HG02970 (cell line): ENCODE measurements at regions not wholly inside any gene's neighbourhood (a gene's known extent, or its start where the extent isn't known, plus 50 kb on each side); places are given as distances from the start of the nearest gene placed in this dataset.
"Not testable (repeated sequence)": the region's sequence is repeated elsewhere in the genome, so short reads cannot be mapped to it uniquely, and the experiment has no call there.

ENCODE experiments used
- ATAC-seq: cut with Tn5 transposase; IDR thresholded peaks from one replicate; pipeline ENCODE4 v1.9.1; 2021; ENCODE audit warnings: mild to moderate bottlenecking, moderate library complexity, moderate number of reproducible peaks; ENCODE audit not compliant: unreplicated experiment, low FRiP score

DNA sequence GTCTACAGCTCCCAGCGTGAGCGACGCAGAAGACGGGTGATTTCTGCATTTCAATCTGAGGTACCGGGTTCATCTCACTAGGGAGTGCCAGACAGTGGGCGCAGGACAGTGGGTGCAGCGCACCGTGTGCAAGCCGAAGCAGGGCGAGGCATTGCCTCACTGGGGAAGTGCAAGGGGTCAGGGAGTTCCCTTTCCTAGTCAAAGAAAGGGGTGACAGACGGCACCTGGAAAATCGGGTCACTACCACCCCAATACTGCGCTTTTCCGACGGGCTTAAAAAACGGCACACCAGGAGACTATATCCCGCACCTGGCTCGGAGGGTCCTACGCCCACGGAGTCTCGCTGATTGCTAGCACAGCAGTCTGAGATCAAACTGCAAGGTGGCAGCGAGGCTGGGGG is 95.6 kb downstream of the GPX5 start:
- ATAC-seq = not testable (repeated sequence)

DNA sequence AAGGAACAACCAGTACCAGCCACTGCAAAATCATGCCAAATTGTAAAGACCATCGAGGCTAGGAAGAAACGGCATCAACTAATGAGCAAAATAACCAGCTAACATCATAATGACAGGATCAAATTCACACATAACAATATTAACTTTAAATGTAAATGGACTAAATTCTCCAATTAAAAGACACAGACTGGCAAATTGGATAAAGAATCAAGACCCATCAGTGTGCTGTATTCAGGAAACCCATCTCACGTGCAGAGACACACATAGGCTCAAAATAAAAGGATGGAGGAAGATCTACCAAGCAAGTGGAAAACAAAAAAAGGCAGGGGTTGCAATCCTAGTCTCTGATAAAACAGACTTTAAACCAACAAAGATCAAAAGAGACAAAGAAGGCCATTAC is 97.6 kb downstream of the GPX5 start:
- ATAC-seq = not testable (repeated sequence)

DNA sequence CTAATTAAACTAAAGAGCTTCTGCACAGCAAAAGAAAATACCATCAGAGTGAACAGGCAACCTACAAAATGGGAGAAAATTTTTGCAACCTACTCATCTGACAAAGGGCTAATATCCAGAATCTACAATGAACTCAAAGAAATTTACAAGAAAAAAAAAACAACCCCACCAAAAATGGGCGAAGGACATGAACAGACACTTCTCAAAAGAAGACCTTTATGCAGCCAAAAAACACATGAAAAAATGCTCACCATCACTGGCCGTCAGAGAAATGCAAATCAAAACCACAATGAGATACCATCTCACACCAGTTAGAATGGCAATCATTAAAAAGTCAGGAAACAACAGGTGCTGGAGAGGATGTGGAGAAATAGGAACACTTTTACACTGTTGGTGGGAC is 100.7 kb downstream of the GPX5 start:
- ATAC-seq = not testable (repeated sequence)

DNA sequence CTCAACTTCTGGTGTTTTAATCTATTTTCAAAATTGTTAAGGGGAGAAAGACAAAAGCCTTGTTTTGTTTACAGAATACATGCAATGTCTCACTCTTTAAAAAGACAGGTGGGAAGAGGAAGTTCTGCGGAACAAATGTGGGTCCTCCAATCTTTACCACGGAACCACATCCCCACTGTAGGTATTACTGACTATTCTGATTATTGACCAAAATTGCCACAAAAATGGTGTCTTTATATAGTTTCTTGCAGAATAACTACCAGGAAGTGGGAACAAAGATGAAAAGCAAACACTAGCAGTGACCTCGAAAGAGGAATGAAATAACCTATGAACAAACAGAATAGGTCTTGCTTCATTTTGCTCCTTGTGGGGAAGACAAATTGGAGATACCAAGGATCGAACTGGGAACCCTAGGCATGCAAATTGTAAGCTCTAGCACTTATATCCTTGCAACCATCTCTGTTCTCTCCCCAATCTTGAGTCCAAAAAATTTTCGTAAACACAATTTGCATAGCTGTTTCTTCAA is 106.7 kb downstream of the GPX5 start:
- ATAC-seq = no peak

DNA sequence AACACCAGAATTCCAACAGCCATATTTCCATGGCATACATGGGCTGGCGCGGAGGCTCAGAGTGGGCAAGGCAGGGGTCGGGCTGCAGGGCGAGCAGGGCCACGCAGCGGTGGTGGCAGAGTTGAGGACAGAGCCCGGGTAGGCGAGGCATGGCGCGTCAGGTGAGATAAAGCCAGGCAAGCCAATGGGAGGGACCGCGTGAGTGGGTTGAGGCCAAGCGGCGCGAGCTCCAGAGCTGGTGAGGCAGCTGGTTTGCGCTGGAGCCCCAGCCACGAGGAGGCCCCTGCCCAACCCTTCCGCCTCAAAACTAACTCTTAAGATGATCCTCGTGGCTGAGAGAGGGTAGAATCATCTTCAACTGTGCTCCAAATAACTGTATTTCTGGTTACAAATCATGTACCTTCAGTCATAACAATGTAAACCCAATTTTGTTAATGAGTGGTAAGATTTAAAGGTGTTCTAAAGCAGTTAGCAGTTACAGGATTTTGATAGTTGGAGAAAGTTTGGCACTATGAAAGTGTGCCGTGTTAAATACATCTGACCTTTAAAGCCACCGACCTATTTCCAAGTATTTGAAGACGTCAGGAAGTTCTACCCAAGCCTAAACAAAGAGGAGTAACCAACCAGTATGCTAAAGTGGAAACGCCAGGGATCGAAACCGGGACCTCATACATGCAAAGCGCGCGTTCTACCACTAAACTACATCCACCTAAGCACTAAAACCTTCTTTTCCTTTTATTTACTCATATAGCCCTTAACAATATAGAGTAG is 107.9 kb downstream of the GPX5 start:
- no peak for ATAC-seq

DNA sequence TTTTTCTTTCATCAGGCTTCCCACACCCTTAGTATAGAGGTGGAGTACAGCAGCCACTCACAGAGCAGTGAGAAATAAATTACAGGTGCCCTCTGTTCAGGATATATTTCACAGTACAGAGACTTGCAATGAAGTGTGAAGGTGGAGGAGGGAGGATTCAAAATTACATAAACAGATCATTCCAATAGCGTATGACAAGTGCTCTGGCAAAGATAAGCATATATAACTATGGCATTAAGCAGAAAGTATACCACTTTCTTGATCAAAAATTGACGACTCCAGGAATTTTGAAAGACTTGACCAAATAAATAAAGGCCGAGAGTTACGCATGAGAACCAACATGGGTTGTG is 108.7 kb downstream of the GPX5 start:
- ATAC-seq = no peak

DNA sequence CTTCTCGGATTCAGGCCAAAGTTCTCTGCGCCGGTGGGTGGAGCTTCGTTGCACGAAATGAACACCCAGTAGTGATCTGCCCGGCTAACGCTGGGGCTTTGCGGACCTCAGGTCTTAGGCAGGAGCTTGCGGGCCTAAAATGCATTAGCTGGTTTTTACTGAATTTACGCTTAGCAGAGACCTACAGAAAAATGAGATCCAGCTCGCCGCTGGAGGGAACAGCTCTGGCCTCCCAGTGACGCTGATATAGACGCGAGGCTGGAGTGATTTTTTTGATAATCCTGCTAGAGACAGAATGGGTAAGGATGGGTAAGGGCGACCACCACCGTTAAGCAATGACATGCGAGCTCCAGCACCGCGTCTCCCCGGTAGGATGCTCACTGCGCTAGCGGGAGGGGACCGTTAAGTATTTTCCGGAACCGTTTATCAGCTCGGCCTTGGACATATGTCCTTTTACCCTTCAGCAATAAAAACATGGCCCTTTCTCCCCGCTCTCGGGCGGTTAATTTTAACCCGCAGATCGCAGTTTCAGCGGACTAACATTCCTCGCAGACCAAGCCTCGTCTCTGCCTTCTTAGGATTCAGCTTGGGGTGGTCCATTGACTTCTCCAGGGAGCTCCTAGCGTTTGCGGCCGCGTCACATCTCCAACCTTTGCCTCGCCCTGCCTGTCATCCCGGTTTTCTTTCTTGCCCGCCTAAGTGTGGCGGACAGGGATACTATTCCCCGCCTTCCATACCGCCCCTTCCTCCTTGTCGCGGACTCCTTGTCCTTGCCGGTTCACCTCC is 109.3 kb downstream of the GPX5 start:
- no peak for ATAC-seq

DNA sequence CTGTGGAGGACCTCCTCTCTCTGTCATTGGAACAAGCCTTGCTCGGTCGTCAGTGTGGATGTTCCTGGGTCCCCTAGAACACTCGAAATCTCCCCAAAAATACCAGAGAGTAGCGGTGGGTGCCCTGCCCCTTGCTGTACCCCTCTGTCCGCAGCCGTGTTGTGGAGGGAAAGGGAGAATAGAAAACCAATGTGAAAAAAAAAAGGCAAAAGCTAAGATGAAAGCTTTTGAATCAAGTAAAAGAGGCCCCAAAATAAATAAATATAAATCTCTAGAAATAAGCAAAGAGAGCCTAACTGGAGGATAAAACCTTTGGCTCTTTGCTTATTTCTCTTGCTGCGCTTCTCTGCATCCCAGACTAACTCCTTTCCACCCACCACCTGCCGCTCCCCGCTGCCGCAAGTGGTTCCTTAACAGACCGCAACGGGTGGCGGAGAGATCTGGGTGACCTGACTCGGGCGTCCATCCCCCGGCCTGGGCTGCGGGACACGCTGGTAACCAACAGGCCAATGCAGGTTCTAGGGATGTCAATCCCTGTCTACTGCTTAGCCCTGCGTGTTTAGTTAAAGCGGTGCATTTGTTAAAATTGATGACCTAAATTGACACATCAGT is 110.0 kb downstream of the GPX5 start:
- ATAC-seq = no peak

DNA sequence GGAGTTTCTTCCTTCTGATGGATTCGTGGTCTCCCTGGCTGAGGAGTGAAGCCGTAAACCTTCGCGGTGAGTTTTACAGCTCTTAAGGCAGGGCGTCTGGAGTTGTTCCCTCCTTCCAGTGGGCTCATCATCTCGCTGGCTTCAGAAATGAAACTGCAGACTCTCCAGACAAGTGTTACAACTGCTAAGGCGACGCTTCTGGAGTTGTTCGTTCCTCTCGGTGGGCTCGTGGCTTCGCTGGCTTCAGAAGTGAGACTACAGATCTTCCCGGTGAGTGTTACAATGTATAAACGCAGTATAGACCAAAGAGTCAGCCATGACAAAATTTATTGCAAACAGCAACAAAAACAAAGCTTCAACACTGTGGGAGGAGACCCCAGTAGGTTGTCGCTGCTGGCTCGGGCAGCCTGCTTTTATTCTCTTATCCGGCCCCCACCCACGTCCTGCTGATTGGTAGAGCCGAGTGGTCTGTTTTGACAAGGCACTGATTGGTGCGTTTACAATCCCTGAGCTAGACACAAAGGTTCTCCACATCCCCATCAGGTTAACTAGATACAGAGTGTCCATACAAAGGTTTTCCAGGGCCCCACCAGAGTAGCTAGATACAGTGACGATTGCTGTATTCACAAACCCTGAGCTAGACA is 113.2 kb downstream of the GPX5 start:
- ATAC-seq = no peak

DNA sequence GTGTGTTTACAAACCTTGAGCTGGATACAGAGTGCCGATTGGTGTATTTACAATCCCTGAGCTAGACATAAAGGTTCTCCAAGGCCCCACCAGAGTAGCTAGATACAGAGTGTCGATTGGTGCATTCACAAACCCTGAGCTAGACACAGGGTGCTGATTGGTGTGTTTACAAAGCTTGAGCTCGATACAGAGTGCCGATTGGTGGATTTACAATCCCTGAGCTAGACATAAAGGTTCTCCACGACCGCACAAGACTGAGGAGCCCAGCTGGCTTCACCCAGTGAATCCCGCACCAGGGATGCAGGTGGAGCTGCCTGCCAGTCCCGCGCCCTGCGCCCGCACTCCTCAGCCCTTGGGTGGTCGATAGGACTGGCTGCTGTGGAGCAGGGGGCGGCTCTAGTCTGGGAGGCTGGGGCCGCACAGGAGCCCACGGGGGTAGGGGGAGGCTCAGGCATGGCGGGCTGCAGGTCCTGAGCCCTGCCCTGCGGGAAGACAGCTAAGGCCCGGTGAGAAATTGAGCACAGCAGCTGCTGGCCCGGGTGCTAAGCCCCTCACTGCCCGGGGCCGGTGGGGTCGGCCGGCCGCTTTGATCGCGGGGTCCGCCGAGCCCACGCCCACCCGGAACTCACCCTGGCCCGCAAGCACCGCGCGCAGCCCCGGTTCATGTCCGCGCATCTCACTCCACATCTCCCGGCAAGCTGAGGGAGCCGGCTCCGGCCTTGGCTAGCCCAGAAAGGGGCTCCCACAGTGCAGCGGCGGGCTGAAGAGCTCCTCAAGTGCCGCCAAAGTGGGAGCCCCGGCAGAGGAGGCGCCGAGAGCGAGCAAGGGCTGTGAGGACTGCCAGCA is 114.0 kb downstream of the GPX5 start:
- not testable (repeated sequence) for ATAC-seq

DNA sequence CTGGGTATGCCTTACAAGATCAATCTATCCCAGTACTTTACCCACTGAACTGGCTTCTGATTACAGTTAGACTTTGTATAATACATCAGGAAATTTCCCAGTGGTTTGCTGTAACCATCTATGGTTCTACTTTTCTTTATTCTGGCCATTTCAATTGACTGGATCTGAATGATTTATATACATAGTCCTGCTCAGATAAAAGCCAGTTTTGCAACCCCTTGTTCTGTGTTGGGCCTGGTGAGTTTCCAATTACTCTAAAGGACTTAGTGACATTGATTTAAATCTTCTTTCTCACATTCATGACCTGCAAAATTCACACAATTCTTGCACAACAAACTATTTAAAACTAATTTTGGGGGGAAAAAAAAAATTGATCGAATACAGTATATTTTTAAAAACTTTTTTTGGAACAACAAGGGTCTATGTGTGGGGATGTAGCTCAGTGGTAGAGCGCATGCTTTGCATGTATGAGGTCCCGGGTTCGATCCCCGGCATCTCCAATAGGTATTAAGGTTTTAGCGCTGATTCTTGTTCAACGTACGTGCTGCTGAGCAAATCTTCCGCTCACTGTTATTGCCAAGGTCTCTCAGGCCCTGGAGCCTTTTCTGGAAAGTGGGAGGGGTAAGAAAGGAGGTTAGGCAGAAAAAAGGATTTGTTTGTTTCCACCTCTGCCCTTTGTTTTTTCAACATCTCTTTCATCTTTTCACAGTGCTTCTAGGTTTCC is 117.5 kb downstream of the GPX5 start:
- no peak for ATAC-seq

DNA sequence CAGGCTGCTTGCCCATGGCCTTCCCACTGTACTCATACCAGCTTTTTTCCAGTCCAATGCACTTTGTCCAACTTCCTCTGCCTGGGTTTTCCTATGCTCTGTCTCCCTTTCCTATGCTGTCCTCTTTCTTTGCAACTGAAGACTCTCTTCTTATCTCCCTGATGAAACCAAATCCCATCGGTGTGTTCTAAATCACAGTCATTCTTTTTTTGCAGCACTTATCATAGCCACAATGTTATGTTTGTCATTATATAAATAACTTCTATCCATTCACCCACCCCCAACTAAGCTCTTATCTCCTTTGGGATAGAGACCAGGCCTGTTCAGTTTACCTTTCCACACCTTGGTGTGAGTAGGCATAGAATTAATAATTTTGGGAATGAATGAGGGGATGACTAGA is 121.0 kb downstream of the GPX5 start:
- no peak for ATAC-seq

DNA sequence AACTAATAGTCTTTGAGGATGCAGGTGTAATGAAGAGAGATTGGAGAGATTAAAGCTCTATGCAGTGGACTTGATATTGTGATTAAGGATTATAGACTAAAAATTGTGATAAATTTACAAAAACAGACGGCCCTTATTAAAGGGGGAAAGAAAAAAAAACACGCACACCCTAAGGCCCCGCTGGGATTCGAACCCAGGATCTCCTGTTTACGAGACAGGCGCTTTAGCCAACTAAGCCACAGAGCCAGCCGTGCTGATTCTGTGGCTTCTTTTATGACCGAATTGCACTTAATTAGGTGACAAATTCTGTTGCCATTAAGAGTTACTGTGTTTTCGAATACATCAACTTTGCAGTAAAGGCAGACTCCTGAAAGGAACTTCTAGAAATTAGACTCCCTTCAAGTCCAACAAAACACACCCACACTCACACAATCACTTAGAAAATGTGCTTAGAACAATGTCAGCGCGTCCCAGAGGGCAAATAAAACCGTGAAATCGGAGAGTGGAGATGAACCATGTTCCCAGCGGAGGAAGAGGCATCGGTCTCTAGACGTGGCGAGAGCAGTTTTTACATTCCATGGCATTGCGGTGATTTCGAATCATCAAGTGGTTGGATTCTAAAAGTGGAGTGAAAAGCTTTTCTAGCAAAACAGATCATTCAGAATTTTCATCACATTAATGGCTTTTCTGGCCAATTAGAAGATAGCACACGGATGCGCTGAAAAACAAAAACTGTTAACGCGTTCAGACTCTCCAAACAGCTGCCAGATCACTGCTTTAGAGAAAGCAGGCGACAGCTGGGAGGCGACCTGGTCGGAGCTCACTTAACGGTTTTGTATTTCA is 122.6 kb downstream of the GPX5 start:
- no peak for ATAC-seq

DNA sequence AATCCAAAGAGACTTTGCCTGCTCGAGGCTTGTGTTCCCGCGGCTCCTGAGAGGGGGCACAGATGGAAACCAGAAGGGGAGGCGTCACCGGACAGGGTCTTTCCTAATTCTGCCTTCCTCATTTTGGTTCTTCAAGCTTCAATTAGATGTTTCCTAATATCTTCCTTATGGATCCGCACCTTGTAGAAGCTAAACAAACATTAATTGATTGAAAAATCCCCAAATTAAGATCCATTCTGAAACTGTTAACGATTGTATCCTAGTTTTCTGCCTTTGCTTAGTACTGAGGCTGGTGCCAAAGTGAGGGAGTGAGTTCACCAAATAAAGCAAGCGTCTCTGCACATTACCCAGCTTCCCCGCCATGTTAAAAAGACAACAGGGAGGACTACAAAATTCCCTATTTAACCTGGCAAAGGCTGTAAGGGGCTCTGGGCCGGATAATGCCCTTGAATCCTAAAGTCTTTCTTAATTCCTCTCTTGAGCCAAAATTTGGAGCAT is 123.2 kb downstream of the GPX5 start:
- ATAC-seq = no peak

DNA sequence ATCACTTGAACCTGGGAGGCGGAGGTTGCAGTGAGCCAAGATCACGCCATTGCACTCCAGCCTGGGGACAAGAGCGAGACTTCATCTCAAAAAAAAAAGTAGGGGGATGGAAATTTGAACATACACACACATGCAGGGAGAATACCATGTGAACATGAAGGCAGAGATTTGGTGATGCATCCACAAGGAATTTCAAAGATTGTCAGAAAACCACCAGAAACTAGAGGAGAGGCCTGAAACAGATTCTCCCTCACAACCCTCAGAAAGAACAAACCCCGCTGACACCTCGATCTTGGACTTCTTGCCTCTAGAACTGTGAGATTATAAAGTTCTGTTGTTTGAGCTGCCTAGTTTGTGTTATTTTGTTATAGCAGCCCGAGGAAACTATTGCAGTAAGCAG is 125.5 kb downstream of the GPX5 start:
- no peak for ATAC-seq

DNA sequence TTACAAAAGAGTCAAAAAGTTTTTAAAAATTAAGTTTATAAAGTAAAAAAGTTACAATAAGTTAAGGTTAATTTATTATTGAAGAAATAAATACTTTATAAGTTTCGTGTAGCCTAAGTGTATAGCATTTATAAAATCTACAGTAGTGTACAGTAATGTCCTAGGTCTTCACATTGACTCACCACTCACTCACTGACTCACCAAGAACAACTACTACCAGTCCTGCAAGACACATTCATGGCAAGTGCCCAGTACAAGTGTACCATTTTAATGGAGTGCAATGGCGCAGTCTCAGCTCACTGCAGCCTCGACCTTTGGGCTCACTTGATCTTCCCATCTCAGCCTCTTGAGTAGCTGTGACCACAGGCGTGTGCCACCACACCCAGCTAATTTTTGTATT is 128.2 kb downstream of the GPX5 start:
- no peak for ATAC-seq

DNA sequence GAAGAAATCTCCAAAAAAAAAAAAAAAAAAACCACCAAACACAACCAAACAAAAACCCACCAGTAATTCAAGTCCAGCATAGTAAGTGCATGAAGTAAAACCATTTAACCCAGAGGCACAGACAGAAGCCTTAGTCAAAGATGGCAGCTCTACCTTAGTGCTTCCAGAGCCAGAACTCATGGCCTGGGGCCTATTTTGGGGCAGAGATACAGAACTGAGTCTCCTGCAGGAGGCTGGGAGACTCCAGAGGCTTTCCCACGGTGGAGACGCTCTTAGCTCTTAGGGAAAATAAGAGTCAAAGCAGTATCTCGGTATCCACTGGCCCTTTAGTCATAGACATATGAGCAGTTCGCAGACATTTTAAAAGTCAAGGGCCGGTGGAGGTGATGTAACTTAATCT is 129.5 kb downstream of the GPX5 start:
- no peak for ATAC-seq

DNA sequence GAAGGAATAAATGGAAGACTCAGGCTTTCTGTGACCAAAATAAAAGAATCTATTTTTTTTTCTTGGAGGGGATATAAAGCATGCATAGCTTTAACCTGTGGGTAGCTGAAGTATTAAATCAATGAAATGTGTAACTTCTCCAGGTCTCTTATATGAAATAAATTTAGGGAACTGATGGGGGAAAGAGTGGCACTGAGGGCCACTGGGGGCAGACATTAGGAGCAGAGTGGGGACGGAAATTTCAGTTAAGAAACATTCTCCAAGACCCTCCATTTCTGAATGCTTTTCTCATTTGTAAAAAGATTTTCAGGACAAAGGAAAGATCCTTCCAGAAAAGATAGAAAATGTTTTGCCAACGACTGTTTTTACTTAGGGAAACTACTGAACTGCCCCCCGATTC is 131.0 kb downstream of the GPX5 start:
- ATAC-seq = no peak
